ENCODE measurements at regions not wholly inside any gene's neighbourhood (a gene's known extent, or its start where the extent isn't known, plus 50 kb on each side); places are given as distances from the start of the nearest gene placed in this dataset.

DNA sequence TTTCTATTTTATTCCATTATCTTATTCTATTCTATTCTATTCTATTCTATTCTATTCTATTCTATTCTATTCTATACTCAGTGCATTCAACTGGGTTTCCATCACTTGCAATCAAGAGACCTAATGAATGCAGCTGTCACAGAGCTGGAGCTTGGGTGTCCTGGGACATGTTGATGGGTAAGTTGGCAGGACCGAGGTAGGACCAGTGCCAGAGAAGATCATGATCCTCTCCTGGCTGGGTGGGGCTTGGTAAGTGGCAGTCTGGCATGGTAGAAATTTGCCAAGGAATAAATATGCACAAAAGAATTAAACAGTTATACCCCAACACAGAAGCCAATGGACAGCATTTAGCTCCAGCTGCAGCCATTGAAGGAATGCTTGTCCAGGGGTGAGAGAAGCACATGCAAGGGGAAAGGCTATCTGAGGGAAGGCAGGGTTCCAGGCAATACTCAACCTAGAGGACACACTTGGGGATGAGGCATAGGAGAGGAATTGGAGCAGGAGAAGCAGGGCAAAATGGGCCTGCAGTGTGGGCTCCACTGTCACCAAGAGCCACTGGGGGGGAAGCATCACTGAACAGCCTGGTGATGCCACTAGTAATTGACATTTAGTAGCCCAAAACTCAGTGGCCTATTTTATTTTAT, 97.0 kb upstream of the CD82 start:
- TF ChIP-seq, protein P1, sequence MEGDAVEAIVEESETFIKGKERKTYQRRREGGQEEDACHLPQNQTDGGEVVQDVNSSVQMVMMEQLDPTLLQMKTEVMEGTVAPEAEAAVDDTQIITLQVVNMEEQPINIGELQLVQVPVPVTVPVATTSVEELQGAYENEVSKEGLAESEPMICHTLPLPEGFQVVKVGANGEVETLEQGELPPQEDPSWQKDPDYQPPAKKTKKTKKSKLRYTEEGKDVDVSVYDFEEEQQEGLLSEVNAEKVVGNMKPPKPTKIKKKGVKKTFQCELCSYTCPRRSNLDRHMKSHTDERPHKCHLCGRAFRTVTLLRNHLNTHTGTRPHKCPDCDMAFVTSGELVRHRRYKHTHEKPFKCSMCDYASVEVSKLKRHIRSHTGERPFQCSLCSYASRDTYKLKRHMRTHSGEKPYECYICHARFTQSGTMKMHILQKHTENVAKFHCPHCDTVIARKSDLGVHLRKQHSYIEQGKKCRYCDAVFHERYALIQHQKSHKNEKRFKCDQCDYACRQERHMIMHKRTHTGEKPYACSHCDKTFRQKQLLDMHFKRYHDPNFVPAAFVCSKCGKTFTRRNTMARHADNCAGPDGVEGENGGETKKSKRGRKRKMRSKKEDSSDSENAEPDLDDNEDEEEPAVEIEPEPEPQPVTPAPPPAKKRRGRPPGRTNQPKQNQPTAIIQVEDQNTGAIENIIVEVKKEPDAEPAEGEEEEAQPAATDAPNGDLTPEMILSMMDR (IDR thresholded peaks at IDR 0.05) = no peak
- TF ChIP-seq POLR2A (IDR thresholded peaks at IDR 0.05) = no peak

Measured in right lobe of liver (tissue), 4 donors.